Loucy (cell line): ENCODE measurements at regions not wholly inside any gene's neighbourhood (a gene's known extent, or its start where the extent isn't known, plus 50 kb on each side); places are given as distances from the start of the nearest gene placed in this dataset.

Experiments used
- H2AFZ ChIP-seq: fragments of 200-600 bp; sonication (generic); 2 replicates; pipeline ENCODE4 v1.6.0; 2016; ENCODE audit warnings: antibody characterized with exemption, mild to moderate bottlenecking, low read length, moderate library complexity
- H3F3A ChIP-seq: fragments of 200-600 bp; 2 replicates; pipeline ENCODE4 v1.6.0; 2016; ENCODE audit warnings: antibody characterized with exemption, low read depth, mild to moderate bottlenecking
- H3K27me3 ChIP-seq: fragments of 200-600 bp; sonication (generic); 2 replicates; pipeline ENCODE4 v1.6.1; 2014; ENCODE audit warnings: low read length, mild to moderate bottlenecking; ENCODE audit not compliant: insufficient read depth, poor library complexity, severe bottlenecking
- H3K36me3 ChIP-seq: fragments of 200-600 bp; sonication (generic); 2 replicates; pipeline ENCODE4 v1.6.1; 2016; ENCODE audit warnings: low read length; ENCODE audit not compliant: insufficient read depth
- H3K4me1 ChIP-seq: fragments of 200-600 bp; sonication (generic); 2 replicates; pipeline ENCODE4 v1.5.1; 2014; ENCODE audit warnings: low read length, mild to moderate bottlenecking; ENCODE audit not compliant: insufficient read depth, poor library complexity, severe bottlenecking
- H3K4me2 ChIP-seq: fragments of 200-600 bp; sonication (generic); 2 replicates; pipeline ENCODE4 v1.6.0; 2014; ENCODE audit warnings: antibody characterized with exemption, low read length, low read depth, mild to moderate bottlenecking; ENCODE audit not compliant: poor library complexity, severe bottlenecking
- H3K4me3 ChIP-seq: fragments of 200-600 bp; sonication (generic); 2 replicates; pipeline ENCODE4 v1.5.1; 2014; ENCODE audit warnings: low read length, mild to moderate bottlenecking, mixed read lengths; ENCODE audit not compliant: poor library complexity, severe bottlenecking
- H3K79me2 ChIP-seq: fragments of 200-600 bp; sonication (generic); 2 replicates; pipeline ENCODE4 v1.6.1; 2014; ENCODE audit warnings: low read length; ENCODE audit not compliant: insufficient read depth
- H3K9ac ChIP-seq: fragments of 200-600 bp; sonication (generic); 2 replicates; pipeline ENCODE4 v1.6.0; 2014; ENCODE audit warnings: mild to moderate bottlenecking, low read depth, low read length, moderate library complexity; ENCODE audit not compliant: poor library complexity, severe bottlenecking
- H3K9me2 ChIP-seq: fragments of 200-600 bp; sonication (generic); replicated peaks from 2 replicates; pipeline ENCODE4 v1.6.1; 2016; ENCODE audit warnings: low read depth, low read length, mixed read lengths
- H3K9me3 ChIP-seq: fragments of 200-600 bp; sonication (generic); 2 replicates; pipeline ENCODE4 v1.6.1; 2014; ENCODE audit warnings: mild to moderate bottlenecking, antibody characterized with exemption, low read length, low read depth; ENCODE audit not compliant: insufficient read depth
- H4K20me1 ChIP-seq: fragments of 200-600 bp; sonication (generic); 2 replicates; pipeline ENCODE4 v1.6.0; 2014; ENCODE audit warnings: antibody characterized with exemption, low read length, mild to moderate bottlenecking; ENCODE audit not compliant: insufficient read depth, poor library complexity, severe bottlenecking
- EZH2phosphoT487 ChIP-seq: fragments of 200-600 bp; IDR thresholded peaks from 2 replicates; pipeline ENCODE4 v1.6.1; 2018; ENCODE audit warnings: antibody characterized with exemption, mild to moderate bottlenecking, moderate library complexity, borderline replicate concordance
- TF ChIP-seq, protein P1 (sequence below): fragments of 200-600 bp; sonication (generic); conservative IDR thresholded peaks from 2 replicates; pipeline ENCODE4 v1.5.1; 2014; ENCODE audit warnings: mild to moderate bottlenecking, antibody characterized with exemption, low read length

DNA sequence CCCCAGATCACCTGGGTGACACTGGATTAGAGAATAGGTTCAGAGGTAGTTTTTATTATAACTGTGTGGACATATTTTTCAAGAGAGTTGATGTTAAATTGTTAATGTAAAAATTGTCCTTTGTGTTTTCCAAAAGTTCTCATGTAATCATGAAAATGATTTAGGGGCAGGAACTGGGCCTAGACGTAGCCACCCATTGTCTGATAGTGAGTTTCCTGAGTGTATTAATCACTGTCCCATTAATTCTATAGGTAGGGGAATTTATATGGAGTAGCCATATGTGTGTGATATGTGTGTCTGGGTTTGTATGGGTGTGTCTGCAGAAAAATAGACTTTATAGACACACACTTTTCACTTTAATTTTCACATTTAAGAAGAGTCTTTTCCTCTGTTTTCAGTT lies 144.6 kb upstream of the RAI14 start:
- Histone ChIP-seq H3K27me3 (no peaks in the 10 kb centered on the region), H3K9me3 (no peaks in the 10 kb centered on the region), H3K4me3 (no peak overlapping the region), H3K36me3 (no peaks in the 10 kb centered on the region), H3K79me2 (no peaks in the 10 kb centered on the region), H3F3A (no peaks in the 10 kb centered on the region), H3K4me2 (no peak overlapping the region), H3K9ac (no peak overlapping the region), H2AFZ (no peak overlapping the region), H3K9me2 (no peaks in the 10 kb centered on the region), H4K20me1 (no peaks in the 10 kb centered on the region), H3K4me1 (no peaks in the 10 kb centered on the region)
- TF ChIP-seq EZH2phosphoT487: no peak
- TF ChIP-seq, protein P1, sequence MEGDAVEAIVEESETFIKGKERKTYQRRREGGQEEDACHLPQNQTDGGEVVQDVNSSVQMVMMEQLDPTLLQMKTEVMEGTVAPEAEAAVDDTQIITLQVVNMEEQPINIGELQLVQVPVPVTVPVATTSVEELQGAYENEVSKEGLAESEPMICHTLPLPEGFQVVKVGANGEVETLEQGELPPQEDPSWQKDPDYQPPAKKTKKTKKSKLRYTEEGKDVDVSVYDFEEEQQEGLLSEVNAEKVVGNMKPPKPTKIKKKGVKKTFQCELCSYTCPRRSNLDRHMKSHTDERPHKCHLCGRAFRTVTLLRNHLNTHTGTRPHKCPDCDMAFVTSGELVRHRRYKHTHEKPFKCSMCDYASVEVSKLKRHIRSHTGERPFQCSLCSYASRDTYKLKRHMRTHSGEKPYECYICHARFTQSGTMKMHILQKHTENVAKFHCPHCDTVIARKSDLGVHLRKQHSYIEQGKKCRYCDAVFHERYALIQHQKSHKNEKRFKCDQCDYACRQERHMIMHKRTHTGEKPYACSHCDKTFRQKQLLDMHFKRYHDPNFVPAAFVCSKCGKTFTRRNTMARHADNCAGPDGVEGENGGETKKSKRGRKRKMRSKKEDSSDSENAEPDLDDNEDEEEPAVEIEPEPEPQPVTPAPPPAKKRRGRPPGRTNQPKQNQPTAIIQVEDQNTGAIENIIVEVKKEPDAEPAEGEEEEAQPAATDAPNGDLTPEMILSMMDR: no peak

DNA sequence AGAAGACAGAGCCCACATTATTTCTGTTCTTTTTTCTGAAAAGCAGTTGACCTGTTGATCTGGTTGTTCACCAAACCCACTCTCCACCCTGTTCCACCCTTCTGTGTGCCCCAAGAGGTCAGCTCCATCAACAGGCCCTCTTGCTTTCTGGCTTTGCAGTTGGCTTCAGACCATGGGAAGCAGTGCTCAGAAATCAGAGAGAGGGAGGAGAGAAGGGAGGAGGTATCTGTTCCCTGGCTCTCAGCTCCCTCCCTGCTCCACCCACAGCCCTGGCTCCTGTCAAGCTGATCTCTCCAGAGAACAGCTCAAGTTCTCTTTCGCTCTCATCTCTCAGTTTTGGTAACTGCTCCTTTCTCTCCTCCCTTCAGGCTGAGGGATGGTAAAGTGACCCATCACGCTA lies 144.2 kb upstream of the RAI14 start:
- Histone ChIP-seq H3K36me3 (no peaks in the 10 kb centered on the region), H3K9ac (no peak overlapping the region), H4K20me1 (no peaks in the 10 kb centered on the region), H3K9me2 (no peaks in the 10 kb centered on the region), H2AFZ (no peak overlapping the region), H3K4me2 (no peak overlapping the region), H3K4me3 (no peak overlapping the region), H3K9me3 (no peaks in the 10 kb centered on the region), H3K79me2 (no peaks in the 10 kb centered on the region), H3K4me1 (no peaks in the 10 kb centered on the region), H3F3A (no peaks in the 10 kb centered on the region), H3K27me3 (no peaks in the 10 kb centered on the region)
- TF ChIP-seq, protein P1: no peak
- TF ChIP-seq EZH2phosphoT487: no peak

DNA sequence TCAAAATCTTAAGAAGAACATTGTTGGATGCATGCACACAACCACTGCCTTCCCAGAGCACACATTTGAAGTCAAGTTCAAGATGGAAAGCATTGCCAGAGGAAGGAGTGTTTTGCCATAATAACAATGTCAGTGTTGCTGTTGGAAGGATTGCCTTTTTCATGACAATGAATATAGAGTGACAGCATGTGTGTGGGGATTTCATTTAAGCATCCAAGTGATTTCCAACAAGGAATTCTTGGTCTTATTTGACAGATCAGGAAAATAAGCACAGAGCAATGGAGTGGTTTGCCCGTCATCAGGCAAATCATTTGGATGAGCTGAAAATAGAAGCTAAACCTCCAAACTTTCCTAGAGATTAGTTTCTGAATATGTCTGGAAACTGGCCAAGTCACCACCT lies 140.0 kb upstream of the RAI14 start:
- H3K4me1 ChIP-seq: no peaks in the 10 kb centered on the region

More for the DNA sequence above, 140.0 kb upstream of the RAI14 start:
- Histone ChIP-seq H3K4me3 (no peak overlapping the region), H4K20me1 (no peaks in the 10 kb centered on the region), H2AFZ (no peak overlapping the region), H3K9me3 (no peaks in the 10 kb centered on the region), H3K36me3 (no peaks in the 10 kb centered on the region), H3K27me3 (no peaks in the 10 kb centered on the region), H3K9me2 (no peaks in the 10 kb centered on the region), H3K79me2 (no peaks in the 10 kb centered on the region), H3K9ac (no peak overlapping the region), H3K4me2 (no peak overlapping the region), H3F3A (no peaks in the 10 kb centered on the region)
- TF ChIP-seq, protein P1: no peak
- no peak for TF ChIP-seq EZH2phosphoT487
